Mesendoderm (in vitro differentiated cells): ENCODE measurements at regions not wholly inside any gene's neighbourhood (a gene's known extent, or its start where the extent isn't known, plus 50 kb on each side); places are given as distances from the start of the nearest gene placed in this dataset.

Source experiments
- DNase-seq: peaks from one replicate; pipeline ENCODE4 v3.0.0; 2013
- H2AK5ac ChIP-seq: 2 replicates; pipeline ENCODE4 v1.6.1; 2013; ENCODE audit warnings: low read length, inconsistent platforms
- H2BK120ac ChIP-seq: 2 replicates; pipeline ENCODE4 v1.6.1; 2013; ENCODE audit warnings: low read depth, mild to moderate bottlenecking, low read length, moderate library complexity, mixed read lengths
- H2BK15ac ChIP-seq: replicated peaks from 2 replicates; pipeline ENCODE4 v1.6.1; 2013; ENCODE audit warnings: low read depth, mild to moderate bottlenecking, moderate library complexity
- H2BK5ac ChIP-seq: 2 replicates; pipeline ENCODE4 v1.6.1; 2013; ENCODE audit warnings: low read length, inconsistent platforms
- H3K18ac ChIP-seq: 2 replicates; pipeline ENCODE4 v1.6.1; 2013; ENCODE audit warnings: mild to moderate bottlenecking, low read length, mixed read lengths
- H3K23ac ChIP-seq: one replicate; pipeline ENCODE4 v1.6.1; 2013; ENCODE audit warnings: low read length
- H3K27ac ChIP-seq: 2 replicates; pipeline ENCODE4 v1.5.1; 2013; ENCODE audit warnings: low read depth, mild to moderate bottlenecking, inconsistent platforms, low read length, moderate library complexity
- H3K27me3 ChIP-seq: 2 replicates; pipeline ENCODE4 v1.6.1; 2013; ENCODE audit warnings: low read length, control low read depth, mild to moderate bottlenecking, inconsistent platforms; ENCODE audit not compliant: insufficient read depth, poor library complexity
- H3K36me3 ChIP-seq: 2 replicates; pipeline ENCODE4 v1.6.1; 2013; ENCODE audit warnings: low read length, inconsistent platforms; ENCODE audit not compliant: control insufficient read depth, insufficient read depth
- H3K4ac ChIP-seq: one replicate; pipeline ENCODE4 v1.6.1; 2013; ENCODE audit warnings: low read depth, mild to moderate bottlenecking, low read length, moderate library complexity
- H3K4me1 ChIP-seq: 2 replicates; pipeline ENCODE4 v1.6.1; 2013; ENCODE audit warnings: low read depth, low read length, inconsistent platforms; ENCODE audit not compliant: control insufficient read depth
- H3K4me2 ChIP-seq: 2 replicates; pipeline ENCODE4 v1.6.1; 2013; ENCODE audit warnings: low read length
- H3K4me3 ChIP-seq: 2 replicates; pipeline ENCODE4 v1.5.1; 2013; ENCODE audit warnings: mild to moderate bottlenecking, low read length
- H3K56ac ChIP-seq: one replicate; pipeline ENCODE4 v1.6.1; 2013; ENCODE audit warnings: low read length
- H3K79me1 ChIP-seq: 2 replicates; pipeline ENCODE4 v1.6.1; 2013; ENCODE audit warnings: low read length, inconsistent platforms
- H3K79me2 ChIP-seq: 2 replicates; pipeline ENCODE4 v1.6.1; 2013; ENCODE audit warnings: mild to moderate bottlenecking, low read length; ENCODE audit not compliant: control insufficient read depth, insufficient read depth
- H3K9ac ChIP-seq: 2 replicates; pipeline ENCODE4 v1.6.1; 2013; ENCODE audit warnings: low read length, inconsistent platforms
- H4K5ac ChIP-seq: one replicate; pipeline ENCODE4 v1.6.1; 2013; ENCODE audit warnings: low read length
- H4K8ac ChIP-seq: one replicate; pipeline ENCODE4 v1.6.1; 2013; ENCODE audit warnings: low read depth, mild to moderate bottlenecking, control low read depth, low read length, moderate library complexity
- WGBS: extraction: QIAGEN DNeasy Blood & Tissue Kit; methylation state at CpG from one replicate; pipeline ENCODE4 v1.1.7; 2013; ENCODE audit warnings: low lambda C conversion rate, missing lambda C conversion rate; ENCODE audit not compliant: insufficient coverage; ENCODE audit errors: extremely low coverage; 5-methylcytosine and 5-hydroxymethylcytosine counted together

- Histone ChIP-seq H3K4me2 (no peak overlapping the region), H3K36me3 (no peaks in the 10 kb centered on the region), H3K18ac (no peak overlapping the region), H2BK120ac (no peak overlapping the region), H4K8ac (no peak overlapping the region), H3K23ac (no peak overlapping the region), H2BK15ac (no peak overlapping the region), H3K4me1 (no peaks in the 10 kb centered on the region), H2BK5ac (no peak overlapping the region), H3K4me3 (no peak overlapping the region), H3K9ac (no peak overlapping the region), H2AK5ac (no peak overlapping the region), H4K5ac (no peak overlapping the region), H3K27me3 (no peaks in the 10 kb centered on the region), H3K4ac (no peak overlapping the region), H3K56ac (no peak overlapping the region), H3K79me1 (no peaks in the 10 kb centered on the region), H3K27ac (no peak overlapping the region), H3K79me2 (no peaks in the 10 kb centered on the region)
- WGBS, result no CpG with 5 or more reads among the region's 1 CpG
- DNase-seq, result no peak
Observed at GRCh38 chr6:9511157-9511556, 903.7 kb downstream of the TFAP2A start.

DNA sequence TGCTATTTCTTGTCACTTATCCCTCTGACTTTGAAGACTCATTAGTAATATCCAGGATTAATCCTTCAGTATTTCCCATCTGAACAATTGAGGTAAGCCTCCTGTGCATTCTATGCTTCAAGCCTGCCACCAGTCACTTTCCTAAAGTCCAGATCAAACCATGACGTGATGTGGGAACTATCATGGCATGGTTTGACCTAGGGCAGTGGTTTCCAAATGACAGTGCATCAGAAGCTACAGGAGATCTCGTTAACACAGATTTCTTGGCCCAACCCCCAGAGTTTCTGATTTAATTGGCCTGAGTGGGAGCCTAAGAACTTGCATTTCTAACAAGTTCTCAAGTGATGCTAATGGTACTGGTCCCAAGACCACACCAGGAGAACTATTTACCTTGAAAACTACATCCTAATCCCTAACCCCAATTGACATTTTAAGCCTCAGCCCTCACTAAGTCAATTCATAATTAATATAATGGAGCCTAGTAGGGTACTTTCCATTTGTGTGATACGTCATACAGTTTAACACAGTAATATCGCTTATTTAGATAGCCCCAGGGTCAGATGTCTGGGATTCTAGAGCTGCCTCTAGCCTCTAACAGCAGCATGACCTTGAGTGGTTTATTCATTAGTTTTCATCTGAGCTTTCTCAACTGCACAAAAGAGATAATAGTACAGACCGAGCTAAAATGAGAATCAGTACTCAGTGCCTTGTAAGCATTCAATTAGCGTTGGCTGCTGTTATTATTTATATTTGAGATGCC is 907.6 kb downstream of the TFAP2A start:
- H3K79me1 ChIP-seq, result no peaks in the 10 kb centered on the region
- H3K27ac ChIP-seq, result no peak overlapping the region
- H3K9ac ChIP-seq, result no peak overlapping the region
- H2AK5ac ChIP-seq, result no peak overlapping the region
- no peak overlapping the region for H4K5ac ChIP-seq
- no peaks in the 10 kb centered on the region for H3K36me3 ChIP-seq
- no peaks in the 10 kb centered on the region for H3K4me1 ChIP-seq
- no peaks in the 10 kb centered on the region for H3K27me3 ChIP-seq
- no peak overlapping the region for H3K23ac ChIP-seq
- H2BK5ac ChIP-seq, result no peak overlapping the region
- H2BK120ac ChIP-seq, result no peak overlapping the region
- no peak overlapping the region for H3K56ac ChIP-seq
- no peak overlapping the region for H3K4ac ChIP-seq
- no CpG with 5 or more reads among the region's 6 CpGs for WGBS
- no peaks in the 10 kb centered on the region for H3K79me2 ChIP-seq
- no peak overlapping the region for H3K4me2 ChIP-seq
- DNase-seq, result no peak
- no peak overlapping the region for H4K8ac ChIP-seq
- H2BK15ac ChIP-seq, result no peak overlapping the region
- no peak overlapping the region for H3K4me3 ChIP-seq
- H3K18ac ChIP-seq, result no peak overlapping the region

DNA sequence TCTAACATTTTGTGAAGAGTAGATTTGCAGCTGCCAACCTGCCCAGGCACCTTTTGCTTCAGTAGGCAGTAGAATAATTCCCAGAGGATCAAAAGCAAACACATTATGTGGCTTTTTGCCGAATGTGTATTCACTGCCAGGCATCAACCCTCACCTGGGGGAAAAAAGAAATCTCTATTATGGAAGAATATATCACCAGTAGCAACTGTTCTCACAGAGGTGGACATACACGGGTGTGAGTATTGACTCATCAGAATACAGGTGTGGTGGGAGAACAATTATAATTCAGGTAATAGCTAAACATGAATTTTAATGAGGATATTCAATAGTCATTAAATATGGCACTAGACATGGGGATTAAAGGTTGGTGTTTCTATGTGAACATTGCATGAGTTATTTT is 910.7 kb downstream of the TFAP2A start:
- H2AK5ac ChIP-seq, result no peak overlapping the region
- H2BK5ac ChIP-seq, result no peak overlapping the region
- DNase-seq, result no peak
- no peaks in the 10 kb centered on the region for H3K27me3 ChIP-seq
- no peak overlapping the region for H3K9ac ChIP-seq
- no peak overlapping the region for H4K8ac ChIP-seq
- H3K4me3 ChIP-seq, result no peak overlapping the region
- no peak overlapping the region for H3K56ac ChIP-seq
- no peak overlapping the region for H3K18ac ChIP-seq
- no peak overlapping the region for H2BK120ac ChIP-seq
- no peaks in the 10 kb centered on the region for H3K36me3 ChIP-seq
- no peaks in the 10 kb centered on the region for H3K4me1 ChIP-seq
- WGBS, result no CpG with 5 or more reads among the region's 2 CpGs
- H3K4me2 ChIP-seq, result no peak overlapping the region
- H3K23ac ChIP-seq, result no peak overlapping the region
- no peaks in the 10 kb centered on the region for H3K79me1 ChIP-seq
- no peak overlapping the region for H3K27ac ChIP-seq
- no peak overlapping the region for H2BK15ac ChIP-seq
- H3K4ac ChIP-seq, result no peak overlapping the region
- H4K5ac ChIP-seq, result no peak overlapping the region
- H3K79me2 ChIP-seq, result no peaks in the 10 kb centered on the region

DNA sequence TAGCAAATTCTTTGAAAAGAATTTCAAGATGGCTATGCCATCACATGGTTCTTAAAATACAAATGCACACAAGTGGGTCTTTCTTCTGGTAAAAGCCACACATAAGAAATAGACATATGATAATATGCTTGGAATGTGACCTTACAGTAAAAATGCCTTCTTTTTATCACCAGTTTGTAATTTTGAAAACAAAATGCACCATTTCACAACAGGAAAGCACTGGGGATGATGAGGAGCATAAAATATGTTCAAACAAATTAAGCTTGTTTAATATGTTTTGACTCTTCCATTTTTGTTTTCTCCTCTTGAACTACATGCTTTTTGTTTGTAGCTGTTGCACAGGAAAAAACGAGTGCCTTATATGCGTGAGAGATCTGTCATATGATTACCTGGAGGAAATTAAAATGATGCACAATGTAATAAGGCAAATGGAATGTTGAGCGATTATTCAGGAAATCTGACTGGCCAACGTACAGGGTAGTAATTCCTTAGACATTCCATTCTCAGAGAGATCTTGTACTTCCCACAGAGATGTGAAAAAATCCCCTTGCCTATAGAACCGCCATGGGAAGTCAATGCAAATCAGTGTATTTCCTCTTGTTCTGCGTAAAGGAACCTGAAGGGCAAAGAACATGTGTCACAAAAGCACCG is 911.6 kb downstream of the TFAP2A start:
- Histone ChIP-seq H2BK15ac (no peak overlapping the region), H3K56ac (no peak overlapping the region), H3K4me1 (no peaks in the 10 kb centered on the region), H4K5ac (no peak overlapping the region), H3K23ac (no peak overlapping the region), H3K18ac (no peak overlapping the region), H3K9ac (no peak overlapping the region), H3K36me3 (no peaks in the 10 kb centered on the region), H4K8ac (no peak overlapping the region), H3K79me1 (no peaks in the 10 kb centered on the region), H3K27me3 (no peaks in the 10 kb centered on the region), H3K79me2 (no peaks in the 10 kb centered on the region), H2BK120ac (no peak overlapping the region), H3K4ac (no peak overlapping the region), H3K4me2 (no peak overlapping the region), H2AK5ac (no peak overlapping the region), H2BK5ac (no peak overlapping the region), H3K4me3 (no peak overlapping the region), H3K27ac (no peak overlapping the region)
- DNase-seq, result peak; percentile 58
- no CpG with 5 or more reads among the region's 7 CpGs for WGBS

- H2AK5ac ChIP-seq, result no peak overlapping the region
- no peaks in the 10 kb centered on the region for H3K79me2 ChIP-seq
- H3K56ac ChIP-seq, result no peak overlapping the region
- DNase-seq, result no peak
- H3K18ac ChIP-seq, result no peak overlapping the region
- H3K23ac ChIP-seq, result no peak overlapping the region
- no peaks in the 10 kb centered on the region for H3K4me1 ChIP-seq
- no peak overlapping the region for H4K5ac ChIP-seq
- no peaks in the 10 kb centered on the region for H3K27me3 ChIP-seq
- H3K4me3 ChIP-seq, result no peak overlapping the region
- H3K79me1 ChIP-seq, result no peaks in the 10 kb centered on the region
- no peak overlapping the region for H2BK5ac ChIP-seq
- no peak overlapping the region for H3K9ac ChIP-seq
- H3K36me3 ChIP-seq, result no peaks in the 10 kb centered on the region
- WGBS, result no CpG with 5 or more reads among the region's 4 CpGs
- no peak overlapping the region for H2BK15ac ChIP-seq
- H3K4ac ChIP-seq, result no peak overlapping the region
- H3K4me2 ChIP-seq, result no peak overlapping the region
- H4K8ac ChIP-seq, result no peak overlapping the region
- H2BK120ac ChIP-seq, result no peak overlapping the region
- H3K27ac ChIP-seq, result no peak overlapping the region
Observed at GRCh38 chr6:9499709-9500108, 915.2 kb downstream of the TFAP2A start.
